Cerebellar nuclear complex (tissue), 1 donor: ENCODE measurements at regions not wholly inside any gene's neighbourhood (a gene's known extent, or its start where the extent isn't known, plus 50 kb on each side); places are given as distances from the start of the nearest gene placed in this dataset.
A peak's percentile ranks its signal among the peaks of the same experiment; 100 is the strongest.

Experiments used
- DNase-seq, 2 experiments: peaks; one replicate each; lab custom pipeline; 2025; lab: John Stamatoyannopoulos, UW

GRCh38 chr11:28679795-28680468 is 571.7 kb downstream of the METTL15 start:
- no peak for DNase-seq

- DNase-seq = no peak
These were observed 569.5 kb downstream of the METTL15 start for GRCh38 chr11:28677721-28678120.

- no peak for DNase-seq
These were observed 567.0 kb downstream of the METTL15 start for GRCh38 chr11:28675183-28675582.

DNA sequence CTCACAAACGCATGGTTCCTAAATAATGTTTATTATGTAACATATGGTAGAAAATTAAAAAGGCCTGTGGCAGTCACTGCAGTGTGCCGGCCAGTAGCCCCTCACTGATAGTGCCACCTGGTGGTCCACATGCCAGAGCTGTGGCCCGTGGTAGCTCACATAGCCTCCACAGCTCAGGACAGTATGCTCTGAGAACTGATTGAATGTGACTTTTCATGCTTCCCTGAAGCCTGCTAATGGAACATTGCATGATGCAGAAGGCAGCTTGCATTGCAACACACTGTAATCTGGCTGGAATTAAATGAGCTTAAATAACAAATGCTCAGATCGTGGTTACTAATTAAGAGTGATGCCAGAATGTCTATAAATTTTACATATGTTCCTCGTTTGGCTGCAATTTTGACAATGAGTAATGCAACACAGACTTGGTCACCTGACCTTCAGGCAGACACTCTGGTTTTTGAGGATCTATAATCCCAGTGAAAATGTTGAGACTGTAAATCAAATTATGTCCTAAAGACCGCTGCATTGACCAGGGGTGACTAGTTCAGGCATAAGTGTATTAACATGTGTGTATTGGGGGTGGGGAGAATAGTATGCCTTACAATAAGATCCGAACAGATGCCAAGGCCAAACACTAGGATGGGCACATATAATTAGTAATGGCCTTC is 566.4 kb downstream of the METTL15 start:
- no peak for DNase-seq

- no peak for DNase-seq
These were observed 565.7 kb downstream of the METTL15 start for GRCh38 chr11:28673691-28674432.

DNA sequence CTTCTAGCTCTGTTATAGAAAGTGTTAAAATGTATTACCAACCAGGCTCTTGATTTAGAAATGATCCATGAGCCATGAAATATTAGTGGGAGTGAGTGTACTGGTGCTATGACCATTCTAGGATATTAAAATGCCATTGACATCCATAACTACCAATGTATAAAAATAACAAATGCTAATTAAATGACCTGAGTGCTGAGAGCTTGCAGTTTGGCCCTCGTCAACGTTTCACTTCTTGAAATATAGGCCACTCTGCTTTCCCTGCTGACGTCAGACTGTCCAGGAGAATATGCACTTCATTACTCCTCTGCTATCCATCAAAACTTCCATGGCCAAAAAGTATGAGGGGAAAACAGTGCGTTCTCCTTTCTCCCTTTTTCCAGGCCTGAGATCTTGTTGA is 563.1 kb downstream of the METTL15 start:
- DNase-seq = no peak

- DNase-seq = no peak
These were observed 558.4 kb downstream of the METTL15 start for GRCh38 chr11:28666632-28667031.

GRCh38 chr11:28659716-28660348 is 551.6 kb downstream of the METTL15 start:
- no peak for DNase-seq

- no peak for DNase-seq
These were observed 549.3 kb downstream of the METTL15 start for GRCh38 chr11:28657378-28658030.

DNA sequence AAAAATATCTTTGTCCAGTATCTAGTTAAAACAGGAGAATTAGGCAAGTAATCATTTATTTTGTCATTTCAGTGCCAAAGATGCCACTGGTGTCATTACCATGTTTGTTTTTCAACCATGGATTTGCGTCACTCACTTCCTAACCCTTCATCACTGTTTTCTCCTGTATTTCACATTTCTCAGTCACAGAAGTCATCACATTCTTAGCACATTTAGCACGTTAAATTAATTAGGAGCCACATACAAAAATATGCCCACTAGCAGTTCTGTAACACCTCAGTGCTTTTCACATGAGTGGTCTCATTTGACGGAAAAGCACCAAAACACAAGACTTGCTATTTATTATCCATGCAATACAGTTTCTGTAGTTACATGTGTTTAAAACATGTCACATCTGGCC is 546.0 kb downstream of the METTL15 start:
- no peak for DNase-seq

DNA sequence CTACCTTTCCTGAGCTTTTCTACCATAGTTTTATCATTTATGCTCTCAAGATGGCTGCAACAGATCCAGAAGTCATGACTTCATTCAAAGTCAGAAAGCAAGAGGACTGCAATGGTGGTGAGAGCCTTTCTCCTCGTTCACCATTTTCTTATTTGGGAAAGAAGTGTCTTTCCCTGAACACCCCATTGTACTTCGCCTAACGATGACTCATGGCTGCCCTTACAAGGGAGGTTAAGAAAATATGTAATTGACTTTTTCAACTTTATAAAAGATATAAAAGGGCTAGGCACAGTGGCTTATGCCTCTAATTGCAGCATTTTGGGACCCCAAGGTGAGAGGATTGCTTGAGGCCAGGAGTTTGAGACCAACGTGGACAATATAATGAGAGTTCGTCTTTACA is 541.7 kb downstream of the METTL15 start:
- no peak for DNase-seq

DNA sequence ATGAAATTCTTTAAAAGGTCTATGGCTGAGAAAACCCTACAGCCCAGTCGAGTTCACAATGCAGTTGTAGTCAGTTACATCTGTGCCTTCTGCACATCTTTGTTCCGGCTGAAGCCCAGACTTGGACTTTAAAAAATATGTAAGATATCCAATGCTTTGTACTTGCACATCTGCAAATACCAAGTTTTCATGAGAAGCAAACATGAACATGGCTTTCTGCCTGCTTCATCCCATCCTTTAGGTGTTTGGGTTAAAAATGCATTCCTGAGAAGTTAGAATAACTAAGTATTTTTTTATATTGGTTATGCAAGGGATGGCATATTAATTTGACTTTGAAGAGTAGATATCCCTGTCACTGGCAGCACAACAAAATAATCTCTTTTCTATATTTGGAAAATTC is 528.4 kb downstream of the METTL15 start:
- DNase-seq = no peak

DNA sequence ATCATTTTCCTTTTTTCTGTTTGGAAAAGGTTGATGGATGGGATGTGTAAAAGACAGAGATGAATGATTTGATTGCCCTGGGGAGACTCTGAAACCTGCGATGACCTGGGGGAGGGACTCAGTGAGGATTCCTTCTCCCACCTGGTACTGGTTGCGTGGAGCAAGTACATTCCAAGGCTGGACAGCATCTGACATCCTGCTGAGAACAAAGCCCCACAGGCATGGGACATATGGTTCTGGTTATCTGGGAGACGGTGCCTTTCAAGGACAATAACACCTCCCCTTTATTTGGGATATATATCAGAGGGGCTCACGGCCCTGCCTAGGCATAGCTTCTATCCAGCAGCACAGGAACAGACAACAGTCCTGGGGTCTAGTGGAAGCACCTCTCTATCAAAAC is 527.8 kb downstream of the METTL15 start:
- no peak for DNase-seq

DNA sequence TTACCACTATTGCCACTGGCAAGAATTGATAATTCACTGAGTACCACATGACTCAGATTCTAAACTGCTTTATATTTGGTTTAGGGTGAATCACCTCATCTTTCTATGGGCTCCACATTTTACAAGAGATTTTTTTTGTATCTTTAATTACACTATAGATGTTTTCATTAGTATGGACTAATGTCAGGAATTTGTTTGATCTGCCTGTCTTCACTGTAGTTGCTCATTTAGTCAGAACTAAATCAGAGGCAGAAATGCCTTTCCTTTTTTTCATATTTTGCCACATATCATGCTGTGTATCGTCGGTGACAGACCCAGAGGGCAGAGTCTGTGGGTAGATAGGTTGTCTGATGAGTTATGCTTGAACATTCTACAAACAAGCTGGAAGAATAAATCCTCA is 524.1 kb downstream of the METTL15 start:
- no peak for DNase-seq

DNA sequence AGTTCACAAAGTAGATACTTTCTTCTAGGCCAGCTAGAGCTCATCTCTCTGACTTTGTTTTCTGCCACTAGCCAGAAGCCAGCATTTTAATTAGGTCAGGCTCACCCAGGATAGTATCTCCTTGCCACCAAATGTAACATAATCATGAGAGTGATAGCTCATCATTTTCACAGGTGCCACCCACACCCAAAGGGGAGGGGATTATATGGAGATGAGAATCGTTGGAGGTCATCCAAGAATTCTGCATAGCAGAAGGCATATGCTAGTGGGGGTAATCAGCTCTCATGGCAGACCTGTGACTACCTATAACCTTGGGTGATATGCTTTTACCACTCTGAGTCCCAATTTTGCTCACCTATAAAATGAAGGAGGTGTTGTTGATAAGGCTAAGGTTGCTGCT is 523.0 kb downstream of the METTL15 start:
- no peak for DNase-seq

GRCh38 chr11:28629235-28629634 is 521.0 kb downstream of the METTL15 start:
- no peak for DNase-seq

DNA sequence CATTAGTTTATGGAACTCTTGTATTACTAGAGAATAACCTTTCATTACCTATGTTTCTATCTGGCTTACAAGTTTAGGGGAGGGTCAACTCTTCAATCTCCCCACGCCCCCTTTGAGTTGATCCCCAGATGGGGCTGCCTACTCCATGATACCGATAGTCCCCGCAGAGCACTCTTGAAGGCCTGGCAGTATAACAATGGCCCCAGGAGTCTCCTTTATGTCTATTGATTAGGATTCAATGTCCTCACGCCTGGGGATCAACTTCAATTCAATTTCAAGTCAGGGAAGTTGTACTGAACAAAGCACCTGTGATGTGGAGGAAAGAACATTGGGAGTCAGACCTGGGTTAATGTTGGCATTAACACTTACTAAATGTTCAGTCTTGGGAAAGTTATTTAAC is 520.2 kb downstream of the METTL15 start:
- DNase-seq = no peak

DNA sequence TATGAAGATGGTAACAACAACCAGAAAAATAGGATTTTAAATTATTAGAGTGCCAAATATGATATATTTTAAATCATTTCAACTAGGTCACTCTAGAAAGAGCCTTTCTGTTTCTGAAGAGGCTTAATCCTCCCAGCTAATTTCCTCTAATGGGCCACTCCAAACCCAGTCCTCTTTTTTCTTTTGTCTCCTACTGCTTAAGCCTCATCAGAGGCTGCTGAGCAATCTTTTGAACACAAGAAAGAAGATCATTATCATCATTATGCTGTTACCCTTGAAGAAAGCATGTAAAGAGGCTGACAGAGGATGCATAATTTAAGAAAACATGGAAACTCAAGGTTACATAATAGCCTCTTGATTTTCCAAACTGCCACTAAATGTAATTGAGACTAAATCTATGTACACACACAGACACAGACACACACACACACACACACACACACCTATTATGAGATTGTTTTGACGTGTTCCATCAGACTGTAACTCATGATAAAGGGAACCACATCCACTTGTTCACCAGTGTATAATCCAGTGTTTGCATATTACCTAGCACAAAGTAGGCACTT is 519.6 kb downstream of the METTL15 start:
- DNase-seq = no peak

- no peak for DNase-seq
These were observed 517.3 kb downstream of the METTL15 start for GRCh38 chr11:28625532-28625931.

DNA sequence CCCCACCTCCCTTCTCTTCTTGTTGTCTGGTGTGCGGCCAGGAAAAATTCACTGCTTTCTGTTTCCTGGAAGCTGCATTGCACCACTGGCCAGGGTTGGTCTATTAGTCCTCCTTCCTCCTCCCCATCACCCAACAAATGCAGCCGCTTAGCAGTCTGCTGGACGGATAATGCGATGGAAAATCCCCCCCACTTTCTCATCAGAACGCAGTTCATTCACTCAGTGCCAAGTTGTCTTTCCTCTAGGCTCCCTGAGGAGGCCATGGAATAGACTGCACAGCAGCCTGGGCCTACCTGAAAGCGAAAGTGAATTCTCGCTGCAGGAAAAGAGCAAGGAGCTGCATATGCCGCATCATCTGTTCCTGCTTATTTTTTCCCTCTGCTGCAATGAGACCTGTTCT is 513.6 kb downstream of the METTL15 start:
- DNase-seq = peak in 1 of 2 experiments; percentile 45

- no peak for DNase-seq
These were observed 511.8 kb downstream of the METTL15 start for GRCh38 chr11:28619846-28620540.
